Mucosa of descending colon (tissue), 3 donors: ENCODE measurements at regions not wholly inside any gene's neighbourhood (a gene's known extent, or its start where the extent isn't known, plus 50 kb on each side); places are given as distances from the start of the nearest gene placed in this dataset.

ENCODE experiments used
- ATAC-seq: fragments of 200-7000 bp; cut with Tn5 transposase; one replicate; pipeline ENCODE4 v1.9.1; 2020; ENCODE audit warnings: mild to moderate bottlenecking, moderate library complexity
- DNase-seq, 3 donors: peaks; one replicate each; pipeline ENCODE4 v3.0.0-alpha.2; 2020
- H3K36me3 ChIP-seq: fragments of 200-600 bp; one replicate; pipeline ENCODE4 v1.8.0; 2021; ENCODE audit warnings: low read depth, mild to moderate bottlenecking
- H3K4me1 ChIP-seq: fragments of 200-600 bp; one replicate; pipeline ENCODE4 v1.8.0; 2021; ENCODE audit warnings: low read depth, mild to moderate bottlenecking
- H3K4me3 ChIP-seq: fragments of 200-600 bp; one replicate; pipeline ENCODE4 v1.8.0; 2021; ENCODE audit warnings: mild to moderate bottlenecking
- H3K9me3 ChIP-seq: fragments of 200-600 bp; one replicate; pipeline ENCODE4 v1.8.0; 2021; ENCODE audit warnings: mild to moderate bottlenecking
- CTCF ChIP-seq: fragments of 200-600 bp; IDR thresholded peaks from one replicate; pipeline ENCODE4 v1.8.0; 2022; ENCODE audit warnings: antibody characterized with exemption, mild to moderate bottlenecking
- intact Hi-C, 2 donors: fragments of 100-400 bp; cut with DNase I in 1 of 2; cut with micrococcal nuclease in 1 of 2; formaldehyde crosslinking; loops; one replicate each; pipeline versions ENCODE4 v1.11.0 to v1.11.1; 2022; cut with DNase I, micrococcal nuclease
- donor health status: DM: no; HTN: no; CAD: no; lungs with moderate emphysema.
- donor health status: DM: no; HTN: no; CAD: no.
- donor health status: DM: no; HTN: yes; CAD: no.

GRCh38 chr5:159669559-159669958 is 246.7 kb upstream of the ADRA1B start:
- ATAC-seq, result no peak
- Histone ChIP-seq H3K9me3 (no peaks in the 10 kb centered on the region), H3K4me3 (no peak overlapping the region), H3K36me3 (no peaks in the 10 kb centered on the region), H3K4me1 (no peaks in the 10 kb centered on the region)
- DNase-seq, result no peak
- intact Hi-C loops, result no loop called here
- TF ChIP-seq CTCF, result no peak

DNA sequence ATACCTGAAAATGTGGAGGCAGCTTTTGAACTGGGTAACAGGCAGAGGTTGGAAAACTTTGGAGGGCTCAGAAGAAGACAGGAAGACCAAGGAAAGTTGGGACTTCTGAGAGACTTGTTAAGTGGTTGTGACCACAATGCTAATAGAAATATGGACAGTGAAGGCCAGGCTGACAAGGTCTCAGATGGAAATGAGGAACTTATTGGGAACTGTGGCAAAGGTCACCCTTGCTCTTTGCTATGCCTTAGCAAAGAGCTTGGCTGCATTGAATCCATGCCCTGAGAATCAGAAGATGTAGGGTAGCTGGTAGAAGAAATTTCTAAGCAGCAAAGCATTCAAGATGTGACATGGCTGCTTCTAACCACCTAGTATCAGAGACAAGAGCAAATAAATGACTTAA is 244.4 kb upstream of the ADRA1B start:
- intact Hi-C loops, result no loop called here
- DNase-seq, result no peak

GRCh38 chr5:159673538-159673937 is 242.7 kb upstream of the ADRA1B start:
- intact Hi-C loops, result no loop called here
- no peak for ATAC-seq
- no peaks in the 10 kb centered on the region for H3K4me1 ChIP-seq

More for the DNA sequence above, 244.4 kb upstream of the ADRA1B start:
- H3K4me1 ChIP-seq, result no peaks in the 10 kb centered on the region
- no peak overlapping the region for H3K4me3 ChIP-seq
- TF ChIP-seq CTCF, result no peak
- no peak for ATAC-seq
- no peaks in the 10 kb centered on the region for H3K9me3 ChIP-seq
- H3K36me3 ChIP-seq, result no peaks in the 10 kb centered on the region

DNA sequence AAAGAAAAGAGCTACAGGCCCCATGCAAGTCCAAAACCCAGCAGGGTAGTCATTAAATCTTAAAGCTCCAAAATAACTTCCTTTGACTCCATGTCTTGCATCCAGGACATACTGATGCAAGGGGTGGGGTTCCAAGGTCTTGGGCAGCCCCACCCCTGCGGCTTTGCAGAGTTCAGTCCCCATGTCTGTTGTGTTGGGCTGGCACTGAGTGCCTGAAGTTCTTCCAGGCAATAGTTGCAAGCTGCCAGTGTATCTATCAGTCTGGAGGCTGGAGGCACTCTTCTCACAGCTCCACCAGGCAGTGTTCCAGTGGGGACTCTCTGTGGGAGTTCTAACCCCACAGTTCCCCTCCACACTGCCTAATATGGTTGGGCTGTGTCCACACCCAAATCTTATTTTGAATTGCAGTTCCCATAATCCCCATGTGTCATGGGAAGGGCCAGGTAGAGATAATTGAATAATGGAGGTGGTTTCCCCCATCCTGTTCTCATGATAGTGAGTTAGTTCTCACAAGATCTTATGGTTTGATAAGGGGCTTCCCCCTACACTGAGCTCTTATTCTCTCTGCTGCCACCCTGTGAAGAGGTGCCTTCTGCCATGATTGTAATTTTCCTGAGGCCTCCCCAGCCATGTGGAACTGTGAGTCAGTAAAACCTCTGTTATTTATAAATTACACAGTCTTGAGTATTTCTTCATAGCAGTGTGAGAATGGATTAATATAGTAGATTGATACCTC is 237.5 kb upstream of the ADRA1B start:
- no peak for ATAC-seq
- intact Hi-C loops, result no loop called here

More at GRCh38 chr5:159673538-159673937, 242.7 kb upstream of the ADRA1B start:
- TF ChIP-seq CTCF, result no peak
- no peak for DNase-seq
- Histone ChIP-seq H3K9me3 (no peaks in the 10 kb centered on the region), H3K4me3 (no peak overlapping the region), H3K36me3 (no peaks in the 10 kb centered on the region)

DNA sequence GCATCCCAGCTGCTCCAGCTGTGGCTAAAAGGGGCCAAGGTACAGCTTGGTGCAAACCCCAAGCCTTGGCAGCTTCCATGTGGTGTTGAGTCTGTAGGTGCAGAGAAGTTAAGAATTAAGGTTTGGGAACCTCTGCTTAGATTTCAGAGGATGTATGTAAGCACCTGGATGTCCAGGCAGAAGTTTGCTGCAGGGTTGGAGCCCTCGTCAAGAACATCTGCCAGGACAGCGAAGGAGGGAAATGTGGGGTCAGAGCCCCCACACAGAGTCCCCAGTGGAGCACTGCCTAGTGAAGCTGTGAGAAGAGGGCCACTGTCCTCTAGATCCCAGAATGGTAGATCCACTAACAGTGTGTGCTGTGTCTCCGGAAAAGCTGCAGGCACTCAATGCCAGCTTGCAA is 236.2 kb upstream of the ADRA1B start:
- intact Hi-C loops, result no loop called here
- Histone ChIP-seq H3K36me3 (no peaks in the 10 kb centered on the region), H3K9me3 (peaks cover 3% of the 10 kb centered on the region), H3K4me3 (no peak overlapping the region), H3K4me1 (no peaks in the 10 kb centered on the region)
- ATAC-seq (no peak), DNase-seq (no peak)
- no peak for TF ChIP-seq CTCF

More for the DNA sequence above, 237.5 kb upstream of the ADRA1B start:
- no peak overlapping the region for H3K4me3 ChIP-seq
- no peaks in the 10 kb centered on the region for H3K36me3 ChIP-seq
- no peak for TF ChIP-seq CTCF
- no peaks in the 10 kb centered on the region for H3K4me1 ChIP-seq
- DNase-seq, result no peak
- peaks cover 3% of the 10 kb centered on the region for H3K9me3 ChIP-seq

DNA sequence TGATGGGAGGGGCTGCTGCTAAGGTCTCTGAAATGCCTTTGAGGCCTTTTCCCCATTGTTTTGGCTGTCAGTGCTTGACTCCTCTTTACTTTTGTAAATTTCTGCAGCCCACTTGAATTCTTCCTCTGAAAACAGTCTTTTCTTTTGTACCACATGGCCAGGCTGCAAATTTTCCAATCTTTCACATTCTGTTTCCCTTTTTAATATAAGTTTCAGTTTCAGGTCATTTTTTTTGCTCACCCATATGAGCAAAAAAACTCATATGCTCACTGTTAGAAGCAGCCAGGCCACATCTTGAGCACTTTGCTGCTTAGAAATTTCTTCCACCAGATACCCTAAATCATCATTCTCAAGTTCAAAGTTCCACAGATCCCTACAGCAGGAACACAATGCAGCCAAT is 234.6 kb upstream of the ADRA1B start:
- ATAC-seq (no peak), DNase-seq (no peak)
- no peak for TF ChIP-seq CTCF
- Histone ChIP-seq H3K9me3 (peaks cover 3% of the 10 kb centered on the region), H3K4me3 (no peak overlapping the region), H3K4me1 (no peaks in the 10 kb centered on the region), H3K36me3 (no peaks in the 10 kb centered on the region)
- intact Hi-C loops, result no loop called here
